ENCODE measurements at regions not wholly inside any gene's neighbourhood (a gene's known extent, or its start where the extent isn't known, plus 50 kb on each side); places are given as distances from the start of the nearest gene placed in this dataset.

DNA sequence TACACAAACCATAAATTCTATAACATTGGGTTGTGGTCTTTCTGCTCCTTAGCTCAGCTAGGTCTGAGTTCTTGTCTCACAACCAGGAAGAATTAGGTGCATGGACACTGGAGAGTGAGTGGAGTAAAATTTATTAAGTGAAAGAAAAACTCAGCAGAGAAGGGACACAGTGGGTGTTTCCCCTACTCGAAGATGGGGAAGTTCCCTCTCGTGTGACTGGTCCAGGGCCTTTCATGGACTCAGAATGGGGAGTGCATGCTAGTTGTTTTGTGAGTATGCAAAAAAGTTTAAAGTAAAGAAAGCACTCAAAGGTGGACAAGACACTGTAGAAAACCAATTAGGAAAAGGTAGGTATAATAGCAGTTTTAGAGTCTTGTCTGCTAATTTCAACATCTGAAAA is 215.5 kb upstream of the RORA start:
- Histone ChIP-seq H3K79me2 (ENCODE audit: insufficient read depth, low read length) (no peaks in the 10 kb centered on the region), H3K27me3 (ENCODE audit: insufficient read depth, low read length) (no peaks in the 10 kb centered on the region), H3K36me3 (ENCODE audit: control insufficient read depth in 1 of 2, insufficient read depth in 2 of 2, low read length in 2 of 2) (no peaks in the 10 kb centered on the region), H4K20me1 (ENCODE audit: insufficient read depth) (no peaks in the 10 kb centered on the region), H3K9me3 (ENCODE audit: control insufficient read depth in 1 of 2, insufficient read depth in 1 of 2, low read depth in 1 of 2, low read length in 2 of 2) (peaks cover 0 to 15% of the 10 kb centered on the region in 2 experiments; a peak in 1 of 4 replicates), H3K4me3 (replicated peaks in 1 of 2; ENCODE audit: low read depth in 1 of 2, low read length in 2 of 2) (no peak overlapping the region), H3K9me2 (ENCODE audit: insufficient read depth) (no peaks in the 10 kb centered on the region), H3K27ac (ENCODE audit: low read depth, low read length) (no peak overlapping the region), H3K4me2 (ENCODE audit: low read length) (no peak overlapping the region), H3K4me1 (ENCODE audit: control insufficient read depth in 1 of 2, insufficient read depth in 2 of 2, low read length in 2 of 2) (no peaks in the 10 kb centered on the region), H3K9ac (ENCODE audit: low read length) (no peak overlapping the region), H2AFZ (ENCODE audit: low read depth, low read length, poor library complexity, severe bottlenecking) (no peak overlapping the region)
- no peak for TF ChIP-seq SP1 (IDR thresholded peaks at IDR 0.05; ENCODE audit: low read depth)
- TF ChIP-seq EZH2phosphoT487 (IDR thresholded peaks at IDR 0.05; ENCODE audit: borderline replicate concordance): no peak
- no peak for TF ChIP-seq POLR2A (IDR thresholded peaks at IDR 0.05; ENCODE audit: borderline replicate concordance, extremely low read depth, insufficient read depth, insufficient read length)
- no peak for TF ChIP-seq ELF1 (IDR thresholded peaks at IDR 0.05; ENCODE audit: borderline replicate concordance, low read depth)
- no peak for TF ChIP-seq CBX3 (IDR thresholded peaks at IDR 0.05; ENCODE audit: low read depth)
- no peak for TF ChIP-seq RAD21 (IDR thresholded peaks at IDR 0.05; ENCODE audit: low read depth)
- no peak for TF ChIP-seq CEBPB (IDR thresholded peaks at IDR 0.05; ENCODE audit: low read depth)
- TF ChIP-seq ZFX (IDR thresholded peaks at IDR 0.05): no peak
- TF ChIP-seq, protein P1, sequence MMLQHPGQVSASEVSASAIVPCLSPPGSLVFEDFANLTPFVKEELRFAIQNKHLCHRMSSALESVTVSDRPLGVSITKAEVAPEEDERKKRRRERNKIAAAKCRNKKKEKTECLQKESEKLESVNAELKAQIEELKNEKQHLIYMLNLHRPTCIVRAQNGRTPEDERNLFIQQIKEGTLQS (IDR thresholded peaks at IDR 0.05): no peak
- TF ChIP-seq, protein P2, sequence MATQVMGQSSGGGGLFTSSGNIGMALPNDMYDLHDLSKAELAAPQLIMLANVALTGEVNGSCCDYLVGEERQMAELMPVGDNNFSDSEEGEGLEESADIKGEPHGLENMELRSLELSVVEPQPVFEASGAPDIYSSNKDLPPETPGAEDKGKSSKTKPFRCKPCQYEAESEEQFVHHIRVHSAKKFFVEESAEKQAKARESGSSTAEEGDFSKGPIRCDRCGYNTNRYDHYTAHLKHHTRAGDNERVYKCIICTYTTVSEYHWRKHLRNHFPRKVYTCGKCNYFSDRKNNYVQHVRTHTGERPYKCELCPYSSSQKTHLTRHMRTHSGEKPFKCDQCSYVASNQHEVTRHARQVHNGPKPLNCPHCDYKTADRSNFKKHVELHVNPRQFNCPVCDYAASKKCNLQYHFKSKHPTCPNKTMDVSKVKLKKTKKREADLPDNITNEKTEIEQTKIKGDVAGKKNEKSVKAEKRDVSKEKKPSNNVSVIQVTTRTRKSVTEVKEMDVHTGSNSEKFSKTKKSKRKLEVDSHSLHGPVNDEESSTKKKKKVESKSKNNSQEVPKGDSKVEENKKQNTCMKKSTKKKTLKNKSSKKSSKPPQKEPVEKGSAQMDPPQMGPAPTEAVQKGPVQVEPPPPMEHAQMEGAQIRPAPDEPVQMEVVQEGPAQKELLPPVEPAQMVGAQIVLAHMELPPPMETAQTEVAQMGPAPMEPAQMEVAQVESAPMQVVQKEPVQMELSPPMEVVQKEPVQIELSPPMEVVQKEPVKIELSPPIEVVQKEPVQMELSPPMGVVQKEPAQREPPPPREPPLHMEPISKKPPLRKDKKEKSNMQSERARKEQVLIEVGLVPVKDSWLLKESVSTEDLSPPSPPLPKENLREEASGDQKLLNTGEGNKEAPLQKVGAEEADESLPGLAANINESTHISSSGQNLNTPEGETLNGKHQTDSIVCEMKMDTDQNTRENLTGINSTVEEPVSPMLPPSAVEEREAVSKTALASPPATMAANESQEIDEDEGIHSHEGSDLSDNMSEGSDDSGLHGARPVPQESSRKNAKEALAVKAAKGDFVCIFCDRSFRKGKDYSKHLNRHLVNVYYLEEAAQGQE (IDR thresholded peaks at IDR 0.05; ENCODE audit: low read depth): no peak
- no peak for TF ChIP-seq EZH2 (IDR thresholded peaks at IDR 0.05)
- TF ChIP-seq ZNF274 (IDR thresholded peaks at IDR 0.05; ENCODE audit: low read depth, low read length): no peak
- TF ChIP-seq, protein P3, sequence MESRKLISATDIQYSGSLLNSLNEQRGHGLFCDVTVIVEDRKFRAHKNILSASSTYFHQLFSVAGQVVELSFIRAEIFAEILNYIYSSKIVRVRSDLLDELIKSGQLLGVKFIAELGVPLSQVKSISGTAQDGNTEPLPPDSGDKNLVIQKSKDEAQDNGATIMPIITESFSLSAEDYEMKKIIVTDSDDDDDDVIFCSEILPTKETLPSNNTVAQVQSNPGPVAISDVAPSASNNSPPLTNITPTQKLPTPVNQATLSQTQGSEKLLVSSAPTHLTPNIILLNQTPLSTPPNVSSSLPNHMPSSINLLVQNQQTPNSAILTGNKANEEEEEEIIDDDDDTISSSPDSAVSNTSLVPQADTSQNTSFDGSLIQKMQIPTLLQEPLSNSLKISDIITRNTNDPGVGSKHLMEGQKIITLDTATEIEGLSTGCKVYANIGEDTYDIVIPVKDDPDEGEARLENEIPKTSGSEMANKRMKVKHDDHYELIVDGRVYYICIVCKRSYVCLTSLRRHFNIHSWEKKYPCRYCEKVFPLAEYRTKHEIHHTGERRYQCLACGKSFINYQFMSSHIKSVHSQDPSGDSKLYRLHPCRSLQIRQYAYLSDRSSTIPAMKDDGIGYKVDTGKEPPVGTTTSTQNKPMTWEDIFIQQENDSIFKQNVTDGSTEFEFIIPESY (IDR thresholded peaks at IDR 0.05; ENCODE audit: extremely low read depth, insufficient replicate concordance, low read length): no peak
- TF ChIP-seq, protein P4, sequence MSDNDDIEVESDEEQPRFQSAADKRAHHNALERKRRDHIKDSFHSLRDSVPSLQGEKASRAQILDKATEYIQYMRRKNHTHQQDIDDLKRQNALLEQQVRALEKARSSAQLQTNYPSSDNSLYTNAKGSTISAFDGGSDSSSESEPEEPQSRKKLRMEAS (IDR thresholded peaks at IDR 0.05): no peak
- no peak for TF ChIP-seq SRF (IDR thresholded peaks at IDR 0.05; ENCODE audit: low read depth)
- TF ChIP-seq YY1 (IDR thresholded peaks at IDR 0.05; ENCODE audit: extremely low read depth, insufficient replicate concordance, low read depth, low read length): no peak
- BruUV-seq (replicated peaks): no TSS peak
- ChIA-PET RAD21 (ENCODE audit: low non-redundant PET in 1 of 2, low total read pairs in 2 of 2, uncharacterized antibody in 2 of 2, unreplicated experiment in 2 of 2) (no interaction called here), CTCF (no interaction called here), POLR2A (no interaction called here)
- intact Hi-C loops (cut with micrococcal nuclease): no loop called here
- no peak for ATAC-seq
- DNase-seq (ENCODE audit: low read depth, low spot score): no peak
